MG63 (cell line): ENCODE measurements at regions not wholly inside any gene's neighbourhood (a gene's known extent, or its start where the extent isn't known, plus 50 kb on each side); places are given as distances from the start of the nearest gene placed in this dataset.

Source experiments
- DNase-seq: peaks from one replicate; pipeline ENCODE4 v3.0.0-alpha.2; 2020
- H3K27me3 ChIP-seq: fragments of 250-450 bp; sonication (Bioruptor Pico); 2 replicates; pipeline ENCODE4 v1.5.1; 2020; ENCODE audit warnings: mild to moderate bottlenecking, moderate library complexity
- H3K36me3 ChIP-seq: fragments of 250-450 bp; sonication (Bioruptor Pico); 2 replicates; pipeline ENCODE4 v1.5.1; 2020; ENCODE audit warnings: mild to moderate bottlenecking, moderate library complexity
- H3K4me3 ChIP-seq: fragments of 250-450 bp; sonication (Bioruptor Pico); 2 replicates; pipeline ENCODE4 v1.5.1; 2020; ENCODE audit warnings: mild to moderate bottlenecking, moderate library complexity
- H3K9me3 ChIP-seq: fragments of 250-450 bp; sonication (Bioruptor Pico); 2 replicates; pipeline ENCODE4 v1.5.1; 2020; ENCODE audit warnings: mild to moderate bottlenecking, moderate library complexity

- H3K36me3 ChIP-seq = no peaks in the 10 kb centered on the region
- no peaks in the 10 kb centered on the region for H3K27me3 ChIP-seq
- no peak for DNase-seq
- H3K4me3 ChIP-seq = no peak overlapping the region
- no peaks in the 10 kb centered on the region for H3K9me3 ChIP-seq
These were observed 237.5 kb upstream of the ESRRG start for GRCh38 chr1:216960716-216961115.

- Histone ChIP-seq H3K4me3 (no peak overlapping the region), H3K27me3 (no peaks in the 10 kb centered on the region), H3K9me3 (no peaks in the 10 kb centered on the region), H3K36me3 (no peaks in the 10 kb centered on the region)
- DNase-seq = no peak
These were observed 235.3 kb upstream of the ESRRG start for GRCh38 chr1:216958569-216958968.

GRCh38 chr1:216953495-216953894, 230.3 kb upstream of the ESRRG start:
- H3K36me3 ChIP-seq = no peaks in the 10 kb centered on the region
- no peak overlapping the region for H3K4me3 ChIP-seq
- no peaks in the 10 kb centered on the region for H3K9me3 ChIP-seq
- no peaks in the 10 kb centered on the region for H3K27me3 ChIP-seq
- DNase-seq = no peak

GRCh38 chr1:216952864-216953263, 229.6 kb upstream of the ESRRG start:
- H3K9me3 ChIP-seq = no peaks in the 10 kb centered on the region
- no peak overlapping the region for H3K4me3 ChIP-seq
- H3K36me3 ChIP-seq = no peaks in the 10 kb centered on the region
- H3K27me3 ChIP-seq = no peaks in the 10 kb centered on the region
- DNase-seq = no peak

GRCh38 chr1:216945538-216946080, 222.4 kb upstream of the ESRRG start:
- Histone ChIP-seq H3K4me3 (no peak overlapping the region), H3K27me3 (no peaks in the 10 kb centered on the region; the same call in 1 of the 2 replicates), H3K9me3 (no peaks in the 10 kb centered on the region), H3K36me3 (no peaks in the 10 kb centered on the region)
- DNase-seq = no peak

- no peaks in the 10 kb centered on the region for H3K9me3 ChIP-seq
- no peak for DNase-seq
- H3K36me3 ChIP-seq = no peaks in the 10 kb centered on the region
- no peak overlapping the region for H3K4me3 ChIP-seq
- H3K27me3 ChIP-seq = no peaks in the 10 kb centered on the region; the same call in 1 of the 2 replicates
These were observed 221.8 kb upstream of the ESRRG start for GRCh38 chr1:216944864-216945510.

- DNase-seq = no peak
- Histone ChIP-seq H3K4me3 (no peak overlapping the region), H3K9me3 (no peaks in the 10 kb centered on the region), H3K36me3 (no peaks in the 10 kb centered on the region), H3K27me3 (no peaks in the 10 kb centered on the region; the same call in 1 of the 2 replicates)
These were observed 214.3 kb upstream of the ESRRG start for GRCh38 chr1:216937491-216937890.

GRCh38 chr1:216936779-216937178, 213.6 kb upstream of the ESRRG start:
- Histone ChIP-seq H3K36me3 (no peaks in the 10 kb centered on the region), H3K4me3 (no peak overlapping the region), H3K27me3 (no peaks in the 10 kb centered on the region; the same call in 1 of the 2 replicates), H3K9me3 (no peaks in the 10 kb centered on the region)
- DNase-seq = no peak

- no peak for DNase-seq
- no peaks in the 10 kb centered on the region for H3K9me3 ChIP-seq
- no peak overlapping the region for H3K4me3 ChIP-seq
- no peaks in the 10 kb centered on the region; the same call in 1 of the 2 replicates for H3K27me3 ChIP-seq
- H3K36me3 ChIP-seq = no peaks in the 10 kb centered on the region
These were observed 212.7 kb upstream of the ESRRG start for GRCh38 chr1:216935901-216936300.

GRCh38 chr1:216932424-216932823, 209.2 kb upstream of the ESRRG start:
- no peak overlapping the region for H3K4me3 ChIP-seq

GRCh38 chr1:216929870-216930582, 206.8 kb upstream of the ESRRG start:
- Histone ChIP-seq H3K9me3 (no peaks in the 10 kb centered on the region; the same call in 1 of the 2 replicates), H3K27me3 (no peaks in the 10 kb centered on the region), H3K4me3 (no peak overlapping the region), H3K36me3 (no peaks in the 10 kb centered on the region)
- no peak for DNase-seq

More at GRCh38 chr1:216932424-216932823, 209.2 kb upstream of the ESRRG start:
- Histone ChIP-seq H3K9me3 (no peaks in the 10 kb centered on the region; the same call in 1 of the 2 replicates), H3K36me3 (no peaks in the 10 kb centered on the region), H3K27me3 (no peaks in the 10 kb centered on the region)
- DNase-seq = no peak

- no peaks in the 10 kb centered on the region; the same call in 1 of the 2 replicates for H3K9me3 ChIP-seq
- H3K27me3 ChIP-seq = no peaks in the 10 kb centered on the region
- H3K36me3 ChIP-seq = no peaks in the 10 kb centered on the region
- no peak overlapping the region for H3K4me3 ChIP-seq
- DNase-seq = no peak
These were observed 204.4 kb upstream of the ESRRG start for GRCh38 chr1:216927633-216928032.

GRCh38 chr1:216926720-216927510, 203.7 kb upstream of the ESRRG start:
- no peaks in the 10 kb centered on the region for H3K27me3 ChIP-seq
- H3K9me3 ChIP-seq = no peaks in the 10 kb centered on the region; the same call in 1 of the 2 replicates
- no peak overlapping the region for H3K4me3 ChIP-seq
- no peak for DNase-seq
- H3K36me3 ChIP-seq = no peaks in the 10 kb centered on the region

GRCh38 chr1:216925962-216926625, 202.9 kb upstream of the ESRRG start:
- Histone ChIP-seq H3K36me3 (no peaks in the 10 kb centered on the region), H3K9me3 (no peaks in the 10 kb centered on the region; the same call in 1 of the 2 replicates), H3K4me3 (no peak overlapping the region), H3K27me3 (no peaks in the 10 kb centered on the region)
- DNase-seq = no peak

GRCh38 chr1:216924732-216925131, 201.5 kb upstream of the ESRRG start:
- Histone ChIP-seq H3K9me3 (no peaks in the 10 kb centered on the region; the same call in 1 of the 2 replicates), H3K4me3 (no peak overlapping the region), H3K36me3 (no peaks in the 10 kb centered on the region), H3K27me3 (no peaks in the 10 kb centered on the region)
- DNase-seq = no peak

- H3K4me3 ChIP-seq = no peak overlapping the region
- no peaks in the 10 kb centered on the region for H3K36me3 ChIP-seq
- H3K9me3 ChIP-seq = no peaks in the 10 kb centered on the region
- H3K27me3 ChIP-seq = no peaks in the 10 kb centered on the region
- no peak for DNase-seq
These were observed 200.4 kb upstream of the ESRRG start for GRCh38 chr1:216923601-216924000.
